Endothelial cell of umbilical vein (primary cell): ENCODE measurements at regions not wholly inside any gene's neighbourhood (a gene's known extent, or its start where the extent isn't known, plus 50 kb on each side); places are given as distances from the start of the nearest gene placed in this dataset.

Experiments
- CTCF ChIP-seq, 2 donors: IDR thresholded peaks; 1 replicate in 1 of 2; 2 replicates in 1 of 2; pipeline ENCODE4 v1.5.1; 2011; ENCODE audit warnings: low read length in 2 of 2, mild to moderate bottlenecking in 2 of 2, moderate library complexity in 2 of 2, control low read depth in 1 of 2, inconsistent platforms in 1 of 2, low read depth in 1 of 2; ENCODE audit not compliant: insufficient read depth in 1 of 2; ENCODE audit errors: extremely low read depth in 1 of 2
- EZH2 ChIP-seq: IDR thresholded peaks from 2 replicates; pipeline ENCODE4 v1.6.1; 2012; ENCODE audit warnings: borderline replicate concordance, low read depth, mild to moderate bottlenecking, moderate library complexity, low read length, inconsistent platforms; ENCODE audit not compliant: severe bottlenecking
- POLR2AphosphoS5 ChIP-seq: IDR thresholded peaks from 2 replicates; pipeline ENCODE4 v1.6.1; 2012; ENCODE audit warnings: low read depth, mild to moderate bottlenecking, control low read depth, low read length, moderate library complexity; ENCODE audit not compliant: insufficient read depth

DNA sequence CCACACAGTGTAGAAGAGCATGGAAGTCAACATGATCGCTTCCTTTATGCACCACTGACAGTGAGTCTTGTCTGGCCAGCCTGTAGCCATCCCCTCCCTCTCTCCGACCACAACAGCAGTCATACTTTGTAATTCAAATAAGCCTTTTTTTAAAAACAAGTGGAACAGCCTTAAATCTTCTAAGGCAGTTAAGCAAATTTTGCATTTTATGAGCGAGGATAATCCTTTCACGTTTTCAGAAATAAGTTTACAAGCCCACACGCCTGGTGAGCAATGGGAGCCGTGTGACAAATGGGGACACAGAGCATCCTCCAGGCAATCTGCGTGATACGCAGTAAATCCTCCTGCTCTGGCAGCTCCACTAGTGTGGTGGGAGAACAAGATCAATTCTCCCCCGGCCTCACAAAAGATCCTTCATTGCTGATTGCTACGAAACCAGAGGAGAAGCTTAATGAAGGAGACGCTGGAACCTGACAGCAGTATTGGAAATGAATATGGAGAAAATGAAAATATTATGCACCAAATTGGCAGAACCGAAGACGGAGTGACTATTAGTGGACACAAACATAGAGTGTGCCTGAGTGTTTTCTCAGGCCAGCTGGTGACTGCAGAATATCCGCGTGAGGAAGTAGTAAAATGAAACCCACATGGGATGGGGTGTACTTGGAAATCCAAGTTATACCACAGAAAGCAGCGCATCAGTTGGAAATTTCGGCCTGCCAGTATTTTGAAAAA, 104.2 kb upstream of the CDCA7L start:
- TF ChIP-seq CTCF (IDR thresholded peaks at IDR 0.05; ENCODE audit: extremely low read depth in 1 of 2, insufficient read depth in 1 of 2, low read depth in 1 of 2, low read length in 2 of 2), result no peak
- TF ChIP-seq EZH2, result no peak
- TF ChIP-seq POLR2AphosphoS5, result no peak
